ENCODE measurements at regions not wholly inside any gene's neighbourhood (a gene's known extent, or its start where the extent isn't known, plus 50 kb on each side); places are given as distances from the start of the nearest gene placed in this dataset.

DNA sequence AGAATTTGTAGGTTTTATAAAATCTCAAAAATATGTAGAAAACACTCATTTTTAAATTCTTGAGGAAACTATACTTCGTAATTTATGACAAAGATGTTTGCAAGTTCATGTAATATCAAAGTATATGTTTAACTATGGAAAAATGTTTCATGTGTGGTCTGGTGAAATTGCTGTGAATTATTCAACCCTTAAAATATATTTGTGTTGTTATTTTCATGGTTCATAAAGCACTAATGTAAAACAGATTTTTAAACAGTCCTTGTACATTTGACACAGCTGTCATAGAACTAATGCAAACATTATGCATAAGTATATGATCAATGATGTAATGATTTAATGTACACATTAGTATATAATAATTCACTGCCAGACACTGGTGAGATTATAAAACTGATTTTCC, 83.1 kb upstream of the ARSJ start:
- H3K4me3 Mint-ChIP-seq, result no peak overlapping the region
- no peak overlapping the region for H3K4me3 ChIP-seq (ENCODE audit: low read length)
- no peaks in the 10 kb centered on the region for H3K36me3 ChIP-seq (ENCODE audit: insufficient read depth, low read length)
- ATAC-seq (ENCODE audit: poor library complexity) (no peak), DNase-seq (no peak)
- no peaks in the 10 kb centered on the region for H3K4me1 Mint-ChIP-seq (ENCODE audit: low read depth)
- no peaks in the 10 kb centered on the region for H3K36me3 Mint-ChIP-seq (ENCODE audit: low read depth)
- CTCF ChIA-PET, result no interaction called here
- H3K27me3 ChIP-seq (ENCODE audit: control insufficient read depth in 1 of 2, insufficient read depth in 2 of 2, low read length in 2 of 2), result no peaks in the 10 kb centered on the region
- H3K9me3 Mint-ChIP-seq, result no peaks in the 10 kb centered on the region
- H3K27ac Mint-ChIP-seq, result no peak overlapping the region
- intact Hi-C loops (cut with DNase I, micrococcal nuclease), result no loop called here
- no peaks in the 10 kb centered on the region for H3K27me3 Mint-ChIP-seq
- no peak for TF ChIP-seq CTCF (IDR thresholded peaks at IDR 0.05)
- H3K27ac ChIP-seq (ENCODE audit: low read depth in 1 of 2, low read length in 2 of 2), result no peak overlapping the region
- H3K9me3 ChIP-seq (ENCODE audit: control insufficient read depth in 1 of 2, insufficient read depth in 1 of 2, low read length in 2 of 2), result no peaks in the 10 kb centered on the region
- POLR2A ChIA-PET, result no interaction called here
- H3K4me1 ChIP-seq (ENCODE audit: insufficient read depth, low read length), result no peaks in the 10 kb centered on the region

DNA sequence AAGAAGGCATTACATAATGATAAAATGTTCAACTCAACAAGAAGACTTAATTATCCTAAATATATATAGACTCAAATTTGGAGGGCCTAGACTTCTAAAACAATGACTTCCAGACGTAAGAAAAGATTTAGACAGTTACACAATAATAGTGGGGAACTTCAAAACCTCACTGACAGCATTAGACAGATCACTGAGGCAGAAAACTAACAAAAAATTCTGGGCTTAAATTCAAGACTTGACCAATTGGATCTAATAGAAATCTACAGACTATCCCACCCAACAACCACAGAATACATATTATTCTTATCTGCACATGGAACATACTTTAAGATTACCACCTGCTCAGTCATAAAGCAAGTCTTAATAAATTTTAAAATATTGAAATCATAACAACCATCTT, 93.3 kb upstream of the ARSJ start:
- ATAC-seq (ENCODE audit: poor library complexity) (no peak), DNase-seq (no peak)
- no peak overlapping the region for H3K4me3 Mint-ChIP-seq
- no peak for TF ChIP-seq CTCF (IDR thresholded peaks at IDR 0.05)
- H3K9me3 Mint-ChIP-seq, result peaks cover 4% of the 10 kb centered on the region
- H3K27ac Mint-ChIP-seq, result no peak overlapping the region
- Histone ChIP-seq H3K4me3 (ENCODE audit: low read length) (no peak overlapping the region), H3K9me3 (ENCODE audit: control insufficient read depth in 1 of 2, insufficient read depth in 1 of 2, low read length in 2 of 2) (no peaks in the 10 kb centered on the region), H3K36me3 (ENCODE audit: insufficient read depth, low read length) (no peaks in the 10 kb centered on the region), H3K4me1 (ENCODE audit: insufficient read depth, low read length) (peaks cover 3% of the 10 kb centered on the region), H3K27ac (ENCODE audit: low read depth in 1 of 2, low read length in 2 of 2) (no peak overlapping the region), H3K27me3 (ENCODE audit: control insufficient read depth in 1 of 2, insufficient read depth in 2 of 2, low read length in 2 of 2) (peaks cover 0 to 5% of the 10 kb centered on the region in 2 experiments)
- no peaks in the 10 kb centered on the region for H3K27me3 Mint-ChIP-seq
- intact Hi-C loops (cut with DNase I, micrococcal nuclease), result loop anchor here in 1 of 2 experiments (5.0 to 10.0 kb wide), 3 partner anchors 118 to 680 kb away; no protein-coding TSS in a partner anchor
- POLR2A ChIA-PET, result no interaction called here
- H3K4me1 Mint-ChIP-seq (ENCODE audit: low read depth), result no peaks in the 10 kb centered on the region
- CTCF ChIA-PET, result no interaction called here
- H3K36me3 Mint-ChIP-seq (ENCODE audit: low read depth), result no peaks in the 10 kb centered on the region

- POLR2A ChIA-PET, result no interaction called here
- intact Hi-C loops (cut with DNase I, micrococcal nuclease), result loop anchor here in 1 of 2 experiments (10.0 kb wide), 1 partner anchor 122 kb away; no protein-coding TSS in a partner anchor
- no peak for TF ChIP-seq CTCF (IDR thresholded peaks at IDR 0.05)
Measured at GRCh38 chr4:114076899-114077570, 97.6 kb upstream of the ARSJ start.

More at GRCh38 chr4:114076899-114077570, 97.6 kb upstream of the ARSJ start:
- no peaks in the 10 kb centered on the region for H3K4me1 Mint-ChIP-seq (ENCODE audit: low read depth)
- H3K27ac ChIP-seq (ENCODE audit: low read depth in 1 of 2, low read length in 2 of 2), result no peak overlapping the region
- no peak overlapping the region for H3K4me3 Mint-ChIP-seq
- no peaks in the 10 kb centered on the region for H3K4me1 ChIP-seq (ENCODE audit: insufficient read depth, low read length)
- peaks cover 4% of the 10 kb centered on the region for H3K9me3 Mint-ChIP-seq
- H3K36me3 Mint-ChIP-seq (ENCODE audit: low read depth), result no peaks in the 10 kb centered on the region
- no peaks in the 10 kb centered on the region for H3K36me3 ChIP-seq (ENCODE audit: insufficient read depth, low read length)
- ATAC-seq (ENCODE audit: poor library complexity) (no peak), DNase-seq (no peak)
- H3K27me3 Mint-ChIP-seq, result no peaks in the 10 kb centered on the region
- no peak overlapping the region for H3K4me3 ChIP-seq (ENCODE audit: low read length)
- no peak overlapping the region for H3K27ac Mint-ChIP-seq
- H3K9me3 ChIP-seq (ENCODE audit: control insufficient read depth in 1 of 2, insufficient read depth in 1 of 2, low read length in 2 of 2), result no peaks in the 10 kb centered on the region
- peaks cover 0 to 3% of the 10 kb centered on the region in 2 experiments for H3K27me3 ChIP-seq (ENCODE audit: control insufficient read depth in 1 of 2, insufficient read depth in 2 of 2, low read length in 2 of 2)
- CTCF ChIA-PET, result no interaction called here
